ENCODE measurements at regions not wholly inside any gene's neighbourhood (a gene's known extent, or its start where the extent isn't known, plus 50 kb on each side); places are given as distances from the start of the nearest gene placed in this dataset.
"Not testable (repeated sequence)": the region's sequence is repeated elsewhere in the genome, so short reads cannot be mapped to it uniquely, and the experiment has no call there.

- Histone ChIP-seq H3K4me3 (ENCODE audit: low read depth, low read length) (no peak overlapping the region), H3K36me3 (ENCODE audit: insufficient read depth, low read length) (no peaks in the 10 kb centered on the region), H2AFZ (ENCODE audit: low read length, unreplicated experiment) (no peak overlapping the region), H3K27ac (ENCODE audit: low read depth, low read length) (no peak overlapping the region), H3K27me3 (ENCODE audit: insufficient read depth, low read length) (peaks cover 34% of the 10 kb centered on the region), H3K79me2 (ENCODE audit: control insufficient read depth, insufficient read depth, low read length, unreplicated experiment) (no peaks in the 10 kb centered on the region), H3K4me1 (ENCODE audit: control insufficient read depth, insufficient read depth, low read length, unreplicated experiment) (no peaks in the 10 kb centered on the region)
Measured at GRCh38 chr14:57061009-57061711, 207.5 kb downstream of the EXOC5 start.

- no peak overlapping the region for H3K4me3 ChIP-seq (ENCODE audit: low read depth, low read length)
- no peak overlapping the region for H2AFZ ChIP-seq (ENCODE audit: low read length, unreplicated experiment)
- H3K36me3 ChIP-seq (ENCODE audit: insufficient read depth, low read length) = no peaks in the 10 kb centered on the region
- H3K4me1 ChIP-seq (ENCODE audit: control insufficient read depth, insufficient read depth, low read length, unreplicated experiment) = no peaks in the 10 kb centered on the region
- H3K79me2 ChIP-seq (ENCODE audit: control insufficient read depth, insufficient read depth, low read length, unreplicated experiment) = no peaks in the 10 kb centered on the region
- H3K27ac ChIP-seq (ENCODE audit: low read depth, low read length) = no peak overlapping the region
- peaks cover 26% of the 10 kb centered on the region for H3K27me3 ChIP-seq (ENCODE audit: insufficient read depth, low read length)
Measured at GRCh38 chr14:57060276-57060955, 208.3 kb downstream of the EXOC5 start.

- Histone ChIP-seq H3K36me3 (ENCODE audit: insufficient read depth, low read length) (no peaks in the 10 kb centered on the region), H3K79me2 (ENCODE audit: control insufficient read depth, insufficient read depth, low read length, unreplicated experiment) (no peaks in the 10 kb centered on the region), H3K4me3 (ENCODE audit: low read depth, low read length) (no peak overlapping the region), H3K27ac (ENCODE audit: low read depth, low read length) (no peak overlapping the region), H3K27me3 (ENCODE audit: insufficient read depth, low read length) (peaks cover 11% of the 10 kb centered on the region), H2AFZ (ENCODE audit: low read length, unreplicated experiment) (no peak overlapping the region), H3K4me1 (ENCODE audit: control insufficient read depth, insufficient read depth, low read length, unreplicated experiment) (no peaks in the 10 kb centered on the region)
Measured at GRCh38 chr14:57058319-57058718, 210.4 kb downstream of the EXOC5 start.

GRCh38 chr14:57057803-57058202, 210.9 kb downstream of the EXOC5 start:
- Histone ChIP-seq H2AFZ (ENCODE audit: low read length, unreplicated experiment) (no peak overlapping the region), H3K79me2 (ENCODE audit: control insufficient read depth, insufficient read depth, low read length, unreplicated experiment) (no peaks in the 10 kb centered on the region), H3K4me1 (ENCODE audit: control insufficient read depth, insufficient read depth, low read length, unreplicated experiment) (no peaks in the 10 kb centered on the region), H3K27ac (ENCODE audit: low read depth, low read length) (no peak overlapping the region), H3K27me3 (ENCODE audit: insufficient read depth, low read length) (peaks cover 11% of the 10 kb centered on the region; the same call in 1 of the 2 replicates), H3K4me3 (ENCODE audit: low read depth, low read length) (no peak overlapping the region), H3K36me3 (ENCODE audit: insufficient read depth, low read length) (no peaks in the 10 kb centered on the region)

GRCh38 chr14:57056522-57056921, 212.2 kb downstream of the EXOC5 start:
- not testable (repeated sequence) for H3K27me3 ChIP-seq (ENCODE audit: insufficient read depth, low read length); H2AFZ ChIP-seq (ENCODE audit: low read length, unreplicated experiment); H3K36me3 ChIP-seq (ENCODE audit: insufficient read depth, low read length); H3K4me3 ChIP-seq (ENCODE audit: low read depth, low read length); H3K4me1 ChIP-seq (ENCODE audit: control insufficient read depth, insufficient read depth, low read length, unreplicated experiment); H3K27ac ChIP-seq (ENCODE audit: low read depth, low read length); H3K79me2 ChIP-seq (ENCODE audit: control insufficient read depth, insufficient read depth, low read length, unreplicated experiment)

GRCh38 chr14:57052705-57053302, 215.9 kb downstream of the EXOC5 start:
- no peaks in the 10 kb centered on the region for H3K36me3 ChIP-seq (ENCODE audit: insufficient read depth, low read length)
- H2AFZ ChIP-seq (ENCODE audit: low read length, unreplicated experiment) = no peak overlapping the region
- no peak overlapping the region for H3K27ac ChIP-seq (ENCODE audit: low read depth, low read length)
- 0 out of 2 replicates have a peak, but pooled peaks cover 4% of the 10 kb centered on the region for H3K27me3 ChIP-seq (ENCODE audit: insufficient read depth, low read length)
- H3K4me3 ChIP-seq (ENCODE audit: low read depth, low read length) = no peak overlapping the region
- H3K4me1 ChIP-seq (ENCODE audit: control insufficient read depth, insufficient read depth, low read length, unreplicated experiment) = no peaks in the 10 kb centered on the region
- no peaks in the 10 kb centered on the region for H3K79me2 ChIP-seq (ENCODE audit: control insufficient read depth, insufficient read depth, low read length, unreplicated experiment)

- H3K27me3 ChIP-seq (ENCODE audit: insufficient read depth, low read length) = 0 out of 2 replicates have a peak, but pooled peaks cover 4% of the 10 kb centered on the region
- H3K36me3 ChIP-seq (ENCODE audit: insufficient read depth, low read length) = no peaks in the 10 kb centered on the region
- no peaks in the 10 kb centered on the region for H3K79me2 ChIP-seq (ENCODE audit: control insufficient read depth, insufficient read depth, low read length, unreplicated experiment)
- no peak overlapping the region for H2AFZ ChIP-seq (ENCODE audit: low read length, unreplicated experiment)
- H3K4me1 ChIP-seq (ENCODE audit: control insufficient read depth, insufficient read depth, low read length, unreplicated experiment) = no peaks in the 10 kb centered on the region
- H3K27ac ChIP-seq (ENCODE audit: low read depth, low read length) = no peak overlapping the region
- H3K4me3 ChIP-seq (ENCODE audit: low read depth, low read length) = no peak overlapping the region
Measured at GRCh38 chr14:57051633-57052032, 217.1 kb downstream of the EXOC5 start.

- Histone ChIP-seq H3K79me2 (ENCODE audit: control insufficient read depth, insufficient read depth, low read length, unreplicated experiment) (no peaks in the 10 kb centered on the region), H3K36me3 (ENCODE audit: insufficient read depth, low read length) (no peaks in the 10 kb centered on the region), H3K27ac (ENCODE audit: low read depth, low read length) (no peak overlapping the region), H2AFZ (ENCODE audit: low read length, unreplicated experiment) (no peak overlapping the region), H3K4me1 (ENCODE audit: control insufficient read depth, insufficient read depth, low read length, unreplicated experiment) (no peaks in the 10 kb centered on the region), H3K4me3 (ENCODE audit: low read depth, low read length) (no peak overlapping the region), H3K27me3 (ENCODE audit: insufficient read depth, low read length) (0 out of 2 replicates have a peak, but pooled peaks cover 7% of the 10 kb centered on the region)
Measured at GRCh38 chr14:57049848-57050247, 218.9 kb downstream of the EXOC5 start.

GRCh38 chr14:57046175-57046574, 222.5 kb downstream of the EXOC5 start:
- Histone ChIP-seq H3K4me3 (ENCODE audit: low read depth, low read length) (no peak overlapping the region), H3K79me2 (ENCODE audit: control insufficient read depth, insufficient read depth, low read length, unreplicated experiment) (no peaks in the 10 kb centered on the region), H3K27ac (ENCODE audit: low read depth, low read length) (no peak overlapping the region), H3K36me3 (ENCODE audit: insufficient read depth, low read length) (no peaks in the 10 kb centered on the region), H3K27me3 (ENCODE audit: insufficient read depth, low read length) (0 out of 2 replicates have a peak, but pooled peaks cover 4% of the 10 kb centered on the region), H3K4me1 (ENCODE audit: control insufficient read depth, insufficient read depth, low read length, unreplicated experiment) (no peaks in the 10 kb centered on the region), H2AFZ (ENCODE audit: low read length, unreplicated experiment) (no peak overlapping the region)

- not testable (repeated sequence) for H3K4me3 ChIP-seq (ENCODE audit: low read depth, low read length); H3K79me2 ChIP-seq (ENCODE audit: control insufficient read depth, insufficient read depth, low read length, unreplicated experiment); H3K27me3 ChIP-seq (ENCODE audit: insufficient read depth, low read length); H2AFZ ChIP-seq (ENCODE audit: low read length, unreplicated experiment); H3K4me1 ChIP-seq (ENCODE audit: control insufficient read depth, insufficient read depth, low read length, unreplicated experiment); H3K36me3 ChIP-seq (ENCODE audit: insufficient read depth, low read length); H3K27ac ChIP-seq (ENCODE audit: low read depth, low read length)
Measured at GRCh38 chr14:57044101-57044973, 224.4 kb downstream of the EXOC5 start.
